Suppressor macrophage (primary cell): ENCODE measurements at regions not wholly inside any gene's neighbourhood (a gene's known extent, or its start where the extent isn't known, plus 50 kb on each side); places are given as distances from the start of the nearest gene placed in this dataset.

Source experiments
- DNase-seq, 4 experiments: peaks; one replicate each; pipeline ENCODE4 v3.0.0-alpha.2; 2020 to 2022

DNA sequence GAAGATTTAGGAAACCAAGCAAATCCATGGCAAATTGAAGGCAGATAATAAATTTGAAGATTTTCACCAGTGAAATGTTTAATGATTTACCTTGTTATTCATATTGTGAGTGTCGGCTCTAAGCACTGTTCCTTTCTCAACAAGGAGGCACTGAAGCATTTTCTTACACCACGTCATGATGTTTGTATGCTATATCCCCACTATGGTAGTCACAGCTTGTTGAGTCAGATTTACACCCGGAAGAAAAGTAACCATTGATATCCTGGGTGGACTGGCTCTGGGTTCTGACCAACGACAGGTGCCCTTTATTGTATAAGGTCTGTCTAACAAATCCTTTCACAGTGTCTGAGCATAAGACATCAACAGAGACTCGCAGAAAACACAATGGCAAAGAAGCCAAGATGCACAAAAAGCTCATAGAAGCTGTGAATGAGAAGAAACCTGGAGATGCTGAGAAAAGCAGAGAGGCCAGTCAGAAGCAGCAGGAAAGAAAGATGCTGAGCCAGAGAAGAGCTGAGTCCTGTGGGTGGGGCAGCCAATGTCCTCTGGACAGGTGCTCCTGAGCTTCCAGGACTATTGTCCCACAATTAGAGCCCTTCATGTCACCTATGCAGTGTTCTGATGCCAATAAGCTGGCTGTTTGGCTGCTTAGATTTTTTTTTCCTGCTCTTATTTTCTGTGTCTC, 49.7 kb upstream of the ARHGAP5 start:
- DNase-seq: no peak
